ENCODE measurements at regions not wholly inside any gene's neighbourhood (a gene's known extent, or its start where the extent isn't known, plus 50 kb on each side); places are given as distances from the start of the nearest gene placed in this dataset.
"Not testable (repeated sequence)": the region's sequence is repeated elsewhere in the genome, so short reads cannot be mapped to it uniquely, and the experiment has no call there.

DNA sequence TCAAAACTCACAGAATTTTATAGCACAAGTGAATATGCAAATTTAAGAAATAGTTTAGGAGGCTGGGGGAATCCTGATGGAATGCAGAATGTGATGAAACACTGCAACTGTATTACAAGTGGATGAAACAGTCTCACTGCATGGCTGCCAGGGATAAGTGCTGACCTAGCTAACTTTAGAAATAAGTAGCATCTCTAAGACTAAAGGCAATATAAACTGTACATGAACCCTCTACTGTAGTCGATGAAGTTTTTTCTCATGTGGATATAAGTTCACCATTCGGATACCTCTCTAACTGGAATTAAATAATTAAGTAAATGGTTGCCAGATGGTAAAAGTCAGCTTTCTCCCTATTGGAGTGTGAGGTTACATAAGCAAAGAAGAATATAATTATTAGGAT is 777.8 kb upstream of the RAB6C start:
- TF ChIP-seq, protein P1, sequence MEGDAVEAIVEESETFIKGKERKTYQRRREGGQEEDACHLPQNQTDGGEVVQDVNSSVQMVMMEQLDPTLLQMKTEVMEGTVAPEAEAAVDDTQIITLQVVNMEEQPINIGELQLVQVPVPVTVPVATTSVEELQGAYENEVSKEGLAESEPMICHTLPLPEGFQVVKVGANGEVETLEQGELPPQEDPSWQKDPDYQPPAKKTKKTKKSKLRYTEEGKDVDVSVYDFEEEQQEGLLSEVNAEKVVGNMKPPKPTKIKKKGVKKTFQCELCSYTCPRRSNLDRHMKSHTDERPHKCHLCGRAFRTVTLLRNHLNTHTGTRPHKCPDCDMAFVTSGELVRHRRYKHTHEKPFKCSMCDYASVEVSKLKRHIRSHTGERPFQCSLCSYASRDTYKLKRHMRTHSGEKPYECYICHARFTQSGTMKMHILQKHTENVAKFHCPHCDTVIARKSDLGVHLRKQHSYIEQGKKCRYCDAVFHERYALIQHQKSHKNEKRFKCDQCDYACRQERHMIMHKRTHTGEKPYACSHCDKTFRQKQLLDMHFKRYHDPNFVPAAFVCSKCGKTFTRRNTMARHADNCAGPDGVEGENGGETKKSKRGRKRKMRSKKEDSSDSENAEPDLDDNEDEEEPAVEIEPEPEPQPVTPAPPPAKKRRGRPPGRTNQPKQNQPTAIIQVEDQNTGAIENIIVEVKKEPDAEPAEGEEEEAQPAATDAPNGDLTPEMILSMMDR (IDR thresholded peaks at IDR 0.05) = no peak
- TF ChIP-seq POLR2A (IDR thresholded peaks at IDR 0.05) = no peak

DNA sequence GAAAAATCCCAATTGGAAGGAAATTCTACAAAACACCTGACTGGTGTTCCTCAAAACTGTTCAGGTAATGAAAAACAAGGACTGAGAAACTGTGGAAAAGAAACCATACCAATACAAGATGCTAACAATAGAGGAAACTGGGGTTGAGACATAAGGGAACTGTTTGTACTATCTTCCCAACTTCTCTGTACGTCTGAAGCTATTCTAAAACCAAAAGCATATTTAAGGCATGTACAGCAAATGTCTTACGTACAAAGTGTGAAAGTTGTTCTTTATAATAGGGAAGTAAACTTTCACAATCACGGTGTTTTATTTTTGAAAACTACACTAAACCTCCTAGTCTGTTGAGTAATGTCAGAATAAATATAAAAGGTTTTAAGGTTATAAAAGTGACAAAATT is 776.1 kb upstream of the RAB6C start:
- no peak overlapping the region for H3K27ac ChIP-seq
- H3K4me1 ChIP-seq = no peaks in the 10 kb centered on the region
- DNase-seq = no peak
- no peaks in the 10 kb centered on the region for H3K27me3 ChIP-seq
- H3K36me3 ChIP-seq (ENCODE audit: low read depth, missing control alignments) = no peaks in the 10 kb centered on the region
- no peak overlapping the region for H3K4me3 ChIP-seq
- no peaks in the 10 kb centered on the region for H3K9me3 ChIP-seq
- no peak for TF ChIP-seq POLR2A (IDR thresholded peaks at IDR 0.05)
- TF ChIP-seq, protein P1 (IDR thresholded peaks at IDR 0.05) = no peak
- intact Hi-C loops (cut with DNase I; ENCODE audit: low total_unique reads) = no loop called here
- WGBS, 2 donors = 60 to 69% methylated on average over 3 of the region's 3 CpGs

More for the DNA sequence above, 777.8 kb upstream of the RAB6C start:
- WGBS, 2 donors = 73 to 79% methylated on average over 2 of the region's 2 CpGs
- Histone ChIP-seq H3K27ac (no peak overlapping the region), H3K4me1 (no peaks in the 10 kb centered on the region), H3K4me3 (no peak overlapping the region), H3K9me3 (no peaks in the 10 kb centered on the region), H3K27me3 (no peaks in the 10 kb centered on the region), H3K36me3 (ENCODE audit: low read depth, missing control alignments) (no peaks in the 10 kb centered on the region)
- intact Hi-C loops (cut with DNase I; ENCODE audit: low total_unique reads) = no loop called here
- DNase-seq = no peak

DNA sequence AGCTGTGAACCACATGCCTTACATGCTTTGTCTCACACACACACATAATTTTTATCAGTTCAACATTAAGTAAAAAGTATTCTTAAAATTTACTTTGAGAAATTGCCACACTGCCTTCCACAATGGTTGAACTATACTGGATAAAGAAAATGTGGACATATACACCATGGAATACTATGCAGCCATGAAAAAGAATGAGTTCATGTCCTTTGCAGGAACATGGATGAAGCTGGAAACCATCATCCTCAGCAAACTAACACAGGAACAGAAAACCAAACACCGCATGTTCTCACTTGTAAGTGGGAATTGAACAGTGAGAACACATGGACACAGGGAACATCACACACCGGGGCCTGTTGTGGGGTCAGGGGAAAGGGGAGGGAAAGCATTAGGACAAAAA is 774.9 kb upstream of the RAB6C start:
- DNase-seq; H3K27ac ChIP-seq; H3K4me1 ChIP-seq; H3K9me3 ChIP-seq; intact Hi-C loops (cut with DNase I; ENCODE audit: low total_unique reads); H3K4me3 ChIP-seq; H3K27me3 ChIP-seq; H3K36me3 ChIP-seq (ENCODE audit: low read depth, missing control alignments): not testable (repeated sequence)
- WGBS, 2 donors = 91 to 95% methylated on average over 2 of the region's 2 CpGs

DNA sequence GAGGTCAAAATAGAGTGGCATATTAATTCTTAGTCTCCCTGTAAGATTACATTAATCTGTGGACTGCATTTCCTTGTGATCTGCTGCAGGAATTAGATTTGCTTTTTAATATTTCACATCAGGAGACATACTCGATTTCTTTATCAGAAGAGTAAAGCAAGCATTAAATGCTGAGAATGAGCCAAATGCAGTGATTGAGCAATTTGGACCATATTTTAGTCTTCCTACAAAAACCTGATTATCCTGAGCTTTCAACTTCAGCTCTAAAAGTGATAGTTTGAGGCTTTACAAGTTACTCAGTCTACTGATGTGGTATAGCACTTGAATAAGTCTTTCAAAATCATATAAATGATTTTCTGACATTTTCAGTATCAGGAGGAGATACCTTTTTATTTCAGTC is 774.3 kb upstream of the RAB6C start:
- no peak overlapping the region for H3K4me3 ChIP-seq
- no peak overlapping the region for H3K27ac ChIP-seq
- TF ChIP-seq, protein P1 (IDR thresholded peaks at IDR 0.05) = no peak
- TF ChIP-seq POLR2A (IDR thresholded peaks at IDR 0.05) = no peak
- no peaks in the 10 kb centered on the region for H3K36me3 ChIP-seq (ENCODE audit: low read depth, missing control alignments)
- intact Hi-C loops (cut with DNase I; ENCODE audit: low total_unique reads) = no loop called here
- no peaks in the 10 kb centered on the region for H3K4me1 ChIP-seq
- DNase-seq = no peak
- WGBS, 2 donors = 41 to 56% methylated on average over 1 of the region's 1 CpG
- no peaks in the 10 kb centered on the region for H3K9me3 ChIP-seq
- H3K27me3 ChIP-seq = no peaks in the 10 kb centered on the region

DNA sequence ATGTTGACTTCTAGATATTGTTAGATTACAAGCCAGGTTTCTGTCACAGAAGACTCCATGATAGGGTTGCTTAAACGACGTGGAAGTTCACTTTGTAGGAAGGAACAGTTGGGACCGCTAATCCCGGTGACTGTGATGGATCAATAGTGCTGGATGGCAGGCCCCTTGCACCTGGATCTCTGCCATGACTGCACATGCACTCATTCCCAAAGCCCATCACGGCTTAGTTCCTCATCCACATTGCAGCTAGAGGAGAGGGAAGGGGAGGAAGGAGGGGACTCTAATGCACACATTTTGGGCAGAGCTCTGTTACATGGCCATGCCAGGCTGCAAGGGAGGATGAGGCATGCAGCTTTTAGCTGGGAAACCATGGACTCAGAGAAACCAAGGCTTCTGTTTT is 773.7 kb upstream of the RAB6C start:
- no peak overlapping the region for H3K4me3 ChIP-seq
- no peaks in the 10 kb centered on the region for H3K9me3 ChIP-seq
- no peak for DNase-seq
- TF ChIP-seq, protein P1 (IDR thresholded peaks at IDR 0.05) = no peak
- no peak for TF ChIP-seq POLR2A (IDR thresholded peaks at IDR 0.05)
- no peaks in the 10 kb centered on the region for H3K4me1 ChIP-seq
- no peak overlapping the region for H3K27ac ChIP-seq
- no peaks in the 10 kb centered on the region for H3K27me3 ChIP-seq
- intact Hi-C loops (cut with DNase I; ENCODE audit: low total_unique reads) = no loop called here
- 83 to 84% methylated on average over 5 of the region's 5 CpGs for WGBS, 2 donors
- H3K36me3 ChIP-seq (ENCODE audit: low read depth, missing control alignments) = no peaks in the 10 kb centered on the region

All from testis (tissue), 2 donors.